Chondrocyte (in vitro differentiated cells): ENCODE measurements at regions not wholly inside any gene's neighbourhood (a gene's known extent, or its start where the extent isn't known, plus 50 kb on each side); places are given as distances from the start of the nearest gene placed in this dataset.
A peak's percentile ranks its signal among the peaks of the same experiment; 100 is the strongest.

Experiments
- DNase-seq: peaks from one replicate; pipeline ENCODE4 v3.0.0; 2021; ENCODE audit warnings: mixed read lengths, low spot score
- H3K27ac Mint-ChIP-seq: one replicate; pipeline ENCODE4 v1.8.0; 2021; ENCODE audit warnings: mild to moderate bottlenecking, moderate library complexity, mixed read lengths; ENCODE audit not compliant: unreplicated experiment
- H3K27me3 Mint-ChIP-seq: 2 replicates; pipeline ENCODE4 v1.8.0; 2021; ENCODE audit warnings: low read depth, mixed read lengths
- H3K36me3 Mint-ChIP-seq: 2 replicates; pipeline ENCODE4 v1.8.0; 2021; ENCODE audit warnings: low read depth, mixed read lengths
- H3K4me1 Mint-ChIP-seq: 2 replicates; pipeline ENCODE4 v1.8.0; 2021; ENCODE audit warnings: low read depth, mild to moderate bottlenecking, mixed read lengths
- H3K4me3 Mint-ChIP-seq: one replicate; pipeline ENCODE4 v1.8.0; 2021; ENCODE audit warnings: mild to moderate bottlenecking, moderate library complexity, mixed read lengths; ENCODE audit not compliant: unreplicated experiment
- H3K9me3 Mint-ChIP-seq: 2 replicates; pipeline ENCODE4 v1.8.0; 2021; ENCODE audit warnings: low read depth, mixed read lengths
- CTCF ChIP-seq: fragments of 200-600 bp; sonication (generic); IDR thresholded peaks from 2 replicates; pipeline ENCODE4 v1.5.0; 2021; ENCODE audit warnings: antibody characterized with exemption, mild to moderate bottlenecking, moderate library complexity

- Mint-ChIP-seq H3K27me3 (no peaks in the 10 kb centered on the region), H3K27ac (peak overlapping the region; percentile 15), H3K36me3 (no peaks in the 10 kb centered on the region), H3K4me3 (no peak overlapping the region), H3K9me3 (no peaks in the 10 kb centered on the region), H3K4me1 (peaks cover 28% of the 10 kb centered on the region)
- no peak for TF ChIP-seq CTCF
- DNase-seq, result no peak
Observed at GRCh38 chr22:27621486-27622070, 180.0 kb downstream of the MN1 start.

DNA sequence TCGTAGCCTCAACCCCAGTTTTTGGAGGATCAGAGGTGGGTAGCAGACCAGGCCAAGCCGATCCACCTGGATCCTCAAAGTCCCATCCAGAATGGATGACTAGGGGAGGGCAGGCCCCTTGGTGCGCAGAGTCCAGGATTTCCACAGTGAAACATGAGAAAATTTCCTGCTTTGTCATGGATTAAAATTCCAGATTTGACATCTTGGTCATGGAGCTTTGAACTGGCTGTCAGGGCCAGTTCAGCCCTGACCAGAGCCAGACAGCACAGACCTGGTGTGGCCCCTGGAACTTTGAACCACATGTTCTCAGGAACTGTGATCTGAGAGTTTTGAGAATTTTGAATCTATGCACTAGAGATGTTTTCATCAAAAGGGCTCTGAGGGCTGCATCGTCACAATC lies 177.5 kb downstream of the MN1 start:
- TF ChIP-seq CTCF, result no peak
- H3K27ac Mint-ChIP-seq, result no peak overlapping the region
- no peak overlapping the region for H3K4me3 Mint-ChIP-seq
- no peaks in the 10 kb centered on the region for H3K9me3 Mint-ChIP-seq
- H3K27me3 Mint-ChIP-seq, result no peaks in the 10 kb centered on the region
- H3K4me1 Mint-ChIP-seq, result peaks cover 24% of the 10 kb centered on the region
- no peaks in the 10 kb centered on the region for H3K36me3 Mint-ChIP-seq
- DNase-seq, result peak; percentile 39

DNA sequence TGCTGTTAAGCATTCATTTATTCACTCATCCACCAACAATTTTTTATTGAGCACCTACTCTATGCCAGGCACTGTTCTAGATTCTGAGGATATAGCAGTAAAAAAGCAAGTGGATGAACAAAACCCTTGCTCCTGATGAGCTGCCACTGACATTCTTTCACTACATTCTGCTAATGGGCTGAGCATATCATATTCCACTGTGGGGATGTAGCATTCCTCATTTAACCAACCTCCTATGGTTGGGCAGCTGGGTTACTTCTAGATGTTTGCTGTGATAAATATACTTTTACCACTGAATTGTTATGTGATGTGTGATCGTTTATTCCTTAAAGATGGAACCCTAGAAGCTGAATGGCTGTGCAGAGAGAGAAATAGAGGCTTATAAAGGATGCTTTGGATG lies 176.9 kb downstream of the MN1 start:
- Mint-ChIP-seq H3K4me3 (no peak overlapping the region), H3K27ac (no peak overlapping the region), H3K27me3 (no peaks in the 10 kb centered on the region), H3K9me3 (no peaks in the 10 kb centered on the region), H3K4me1 (peaks cover 24% of the 10 kb centered on the region), H3K36me3 (no peaks in the 10 kb centered on the region)
- no peak for TF ChIP-seq CTCF
- no peak for DNase-seq

- no peak overlapping the region for H3K27ac Mint-ChIP-seq
- no peaks in the 10 kb centered on the region for H3K36me3 Mint-ChIP-seq
- no peak overlapping the region for H3K4me3 Mint-ChIP-seq
- H3K27me3 Mint-ChIP-seq, result no peaks in the 10 kb centered on the region
- peak; percentile 30 for DNase-seq
- TF ChIP-seq CTCF, result no peak
- peaks cover 18% of the 10 kb centered on the region for H3K4me1 Mint-ChIP-seq
- no peaks in the 10 kb centered on the region for H3K9me3 Mint-ChIP-seq
Observed at GRCh38 chr22:27625769-27626674, 175.5 kb downstream of the MN1 start.

DNA sequence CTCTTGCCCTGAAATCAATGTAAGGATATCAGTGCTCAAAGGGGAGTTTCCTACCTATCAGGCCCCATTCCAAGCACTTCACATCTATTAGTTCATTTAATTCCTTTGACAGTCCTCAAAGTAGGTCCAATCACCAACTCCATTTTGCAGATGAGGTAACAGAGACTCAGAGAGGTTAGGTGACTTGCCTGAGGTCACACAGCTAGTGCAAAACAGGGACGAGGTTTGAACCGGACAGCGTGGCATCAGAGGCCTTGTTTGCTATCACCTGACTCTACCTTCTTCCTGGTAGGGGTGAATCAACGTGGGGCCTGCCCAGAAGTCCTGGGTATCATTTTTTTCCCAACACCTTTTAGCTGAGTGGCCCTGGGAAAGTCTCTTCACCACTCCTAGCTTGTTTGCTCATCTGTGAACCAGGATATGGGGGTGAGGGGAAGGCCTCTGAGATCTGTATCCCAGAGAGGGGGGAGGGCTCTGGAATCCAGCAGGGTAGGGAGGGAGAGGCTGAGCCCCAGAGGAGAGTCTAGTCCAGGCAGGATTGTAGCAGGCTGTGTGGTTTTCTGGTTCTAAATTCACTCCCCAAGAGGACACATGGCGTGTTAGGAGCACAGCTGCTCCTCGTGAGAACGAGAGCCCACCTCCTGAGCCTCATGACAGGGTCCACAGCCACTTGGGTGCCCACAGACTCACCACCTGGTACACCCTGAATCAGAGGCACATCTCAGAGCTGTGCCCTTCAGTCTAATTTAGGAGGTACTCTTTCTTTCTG lies 174.7 kb downstream of the MN1 start:
- no peaks in the 10 kb centered on the region for H3K9me3 Mint-ChIP-seq
- TF ChIP-seq CTCF, result no peak
- H3K4me3 Mint-ChIP-seq, result no peak overlapping the region
- H3K36me3 Mint-ChIP-seq, result no peaks in the 10 kb centered on the region
- no peaks in the 10 kb centered on the region for H3K27me3 Mint-ChIP-seq
- H3K4me1 Mint-ChIP-seq, result peaks cover 10% of the 10 kb centered on the region
- DNase-seq, result peak; percentile 30
- H3K27ac Mint-ChIP-seq, result no peak overlapping the region
